ENCODE measurements at regions not wholly inside any gene's neighbourhood (a gene's known extent, or its start where the extent isn't known, plus 50 kb on each side); places are given as distances from the start of the nearest gene placed in this dataset.

GRCh38 chr11:39149214-39149613, 2310.2 kb downstream of the LRRC4C start:
- TF ChIP-seq CTCF (IDR thresholded peaks at IDR 0.05) = no peak
- no peak for DNase-seq (ENCODE audit: extremely low spot score, unreplicated experiment)
- Mint-ChIP-seq H3K4me1 (ENCODE audit: unreplicated experiment) (no peaks in the 10 kb centered on the region), H3K27me3 (ENCODE audit: unreplicated experiment) (no peaks in the 10 kb centered on the region), H3K27ac (ENCODE audit: unreplicated experiment) (no peak overlapping the region), H3K4me3 (ENCODE audit: unreplicated experiment) (no peak overlapping the region), H3K36me3 (ENCODE audit: unreplicated experiment) (no peaks in the 10 kb centered on the region), H3K9me3 (ENCODE audit: unreplicated experiment) (peaks cover 3% of the 10 kb centered on the region)

GRCh38 chr11:39145346-39145745, 2314.1 kb downstream of the LRRC4C start:
- DNase-seq (ENCODE audit: extremely low spot score, unreplicated experiment) = no peak
- Mint-ChIP-seq H3K27me3 (ENCODE audit: unreplicated experiment) (no peaks in the 10 kb centered on the region), H3K9me3 (ENCODE audit: unreplicated experiment) (peaks cover 3% of the 10 kb centered on the region), H3K4me1 (ENCODE audit: unreplicated experiment) (no peaks in the 10 kb centered on the region), H3K27ac (ENCODE audit: unreplicated experiment) (no peak overlapping the region), H3K36me3 (ENCODE audit: unreplicated experiment) (no peaks in the 10 kb centered on the region), H3K4me3 (ENCODE audit: unreplicated experiment) (no peak overlapping the region)
- no peak for TF ChIP-seq CTCF (IDR thresholded peaks at IDR 0.05)

GRCh38 chr11:39144351-39145130, 2314.9 kb downstream of the LRRC4C start:
- Mint-ChIP-seq H3K27ac (ENCODE audit: unreplicated experiment) (no peak overlapping the region), H3K4me1 (ENCODE audit: unreplicated experiment) (no peaks in the 10 kb centered on the region), H3K27me3 (ENCODE audit: unreplicated experiment) (no peaks in the 10 kb centered on the region), H3K36me3 (ENCODE audit: unreplicated experiment) (no peaks in the 10 kb centered on the region), H3K4me3 (ENCODE audit: unreplicated experiment) (no peak overlapping the region), H3K9me3 (ENCODE audit: unreplicated experiment) (no peaks in the 10 kb centered on the region)
- TF ChIP-seq CTCF (IDR thresholded peaks at IDR 0.05) = no peak
- no peak for DNase-seq (ENCODE audit: extremely low spot score, unreplicated experiment)

GRCh38 chr11:39139581-39139980, 2319.9 kb downstream of the LRRC4C start:
- H3K4me1 Mint-ChIP-seq (ENCODE audit: unreplicated experiment) = no peaks in the 10 kb centered on the region
- H3K9me3 Mint-ChIP-seq (ENCODE audit: unreplicated experiment) = peaks cover 5% of the 10 kb centered on the region
- no peak for DNase-seq (ENCODE audit: extremely low spot score, unreplicated experiment)
- H3K27ac Mint-ChIP-seq (ENCODE audit: unreplicated experiment) = no peak overlapping the region
- TF ChIP-seq CTCF (IDR thresholded peaks at IDR 0.05) = no peak
- H3K36me3 Mint-ChIP-seq (ENCODE audit: unreplicated experiment) = no peaks in the 10 kb centered on the region
- no peak overlapping the region for H3K4me3 Mint-ChIP-seq (ENCODE audit: unreplicated experiment)
- no peaks in the 10 kb centered on the region for H3K27me3 Mint-ChIP-seq (ENCODE audit: unreplicated experiment)

GRCh38 chr11:39120890-39121289, 2338.6 kb downstream of the LRRC4C start:
- H3K9me3 Mint-ChIP-seq (ENCODE audit: unreplicated experiment) = peaks cover 13% of the 10 kb centered on the region

More at GRCh38 chr11:39120890-39121289, 2338.6 kb downstream of the LRRC4C start:
- Mint-ChIP-seq H3K4me1 (ENCODE audit: unreplicated experiment) (no peaks in the 10 kb centered on the region), H3K36me3 (ENCODE audit: unreplicated experiment) (no peaks in the 10 kb centered on the region), H3K27ac (ENCODE audit: unreplicated experiment) (no peak overlapping the region), H3K27me3 (ENCODE audit: unreplicated experiment) (peaks cover 3% of the 10 kb centered on the region), H3K4me3 (ENCODE audit: unreplicated experiment) (no peak overlapping the region)
- DNase-seq (ENCODE audit: extremely low spot score, unreplicated experiment) = no peak
- TF ChIP-seq CTCF (IDR thresholded peaks at IDR 0.05) = no peak

Measured in osteocyte (in vitro differentiated cells).